ENCODE measurements at regions not wholly inside any gene's neighbourhood (a gene's known extent, or its start where the extent isn't known, plus 50 kb on each side); places are given as distances from the start of the nearest gene placed in this dataset.

DNA sequence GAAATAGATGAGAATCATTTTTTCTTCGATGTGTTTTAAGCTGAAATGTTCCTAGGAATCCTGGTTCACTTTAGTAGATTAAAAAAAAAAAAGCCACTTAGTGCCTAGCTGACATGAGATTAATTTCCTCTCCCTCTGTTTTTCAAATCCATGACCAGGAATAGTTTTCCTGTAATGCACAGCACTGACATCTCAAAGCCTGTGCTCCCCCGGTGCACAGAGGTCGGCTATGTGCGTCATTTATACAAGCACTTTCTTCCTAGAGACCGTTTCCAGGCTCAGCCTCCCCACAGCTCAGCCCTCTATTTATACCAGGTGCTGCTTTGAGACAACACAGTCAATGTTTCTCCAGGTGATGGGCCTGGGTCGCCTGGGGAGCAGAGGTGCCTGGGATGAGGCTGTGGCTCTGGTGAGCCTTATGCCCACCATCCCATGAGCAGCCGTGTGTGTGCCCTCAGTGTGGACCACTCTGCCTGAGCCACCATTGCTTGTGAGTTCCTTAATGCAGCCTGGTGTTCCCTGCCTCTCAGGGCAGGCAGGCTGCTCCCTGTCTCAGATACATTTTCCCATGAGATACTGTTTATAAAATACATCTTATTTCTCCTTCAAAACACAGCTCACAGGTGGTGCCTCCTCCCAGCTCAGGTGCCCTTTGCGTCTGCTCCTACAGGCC, 515.7 kb upstream of the HS6ST1 start:
- intact Hi-C loops (cut with DNase I), result no loop called here
- no peak for DNase-seq (ENCODE audit: low spot score)

DNA sequence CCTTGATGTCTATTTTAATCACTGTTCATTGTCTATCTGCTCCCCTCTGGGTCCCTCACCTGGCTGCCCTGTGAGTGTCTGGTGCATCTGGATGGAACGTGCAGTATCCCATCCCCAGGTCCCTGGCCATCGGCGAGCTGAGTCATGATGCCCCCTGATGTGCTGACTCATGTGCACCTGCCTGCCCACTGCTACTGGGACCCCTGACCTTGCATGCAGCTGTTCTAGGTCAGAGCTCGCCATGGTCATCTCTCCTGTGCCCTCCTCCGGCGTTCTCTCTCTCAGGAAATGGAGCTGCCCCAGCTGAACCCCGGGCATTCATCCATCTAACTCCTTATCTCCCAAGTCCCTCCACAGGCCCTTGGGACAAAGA, 516.2 kb upstream of the HS6ST1 start:
- no peak for DNase-seq (ENCODE audit: low spot score)
- intact Hi-C loops (cut with DNase I), result no loop called here

DNA sequence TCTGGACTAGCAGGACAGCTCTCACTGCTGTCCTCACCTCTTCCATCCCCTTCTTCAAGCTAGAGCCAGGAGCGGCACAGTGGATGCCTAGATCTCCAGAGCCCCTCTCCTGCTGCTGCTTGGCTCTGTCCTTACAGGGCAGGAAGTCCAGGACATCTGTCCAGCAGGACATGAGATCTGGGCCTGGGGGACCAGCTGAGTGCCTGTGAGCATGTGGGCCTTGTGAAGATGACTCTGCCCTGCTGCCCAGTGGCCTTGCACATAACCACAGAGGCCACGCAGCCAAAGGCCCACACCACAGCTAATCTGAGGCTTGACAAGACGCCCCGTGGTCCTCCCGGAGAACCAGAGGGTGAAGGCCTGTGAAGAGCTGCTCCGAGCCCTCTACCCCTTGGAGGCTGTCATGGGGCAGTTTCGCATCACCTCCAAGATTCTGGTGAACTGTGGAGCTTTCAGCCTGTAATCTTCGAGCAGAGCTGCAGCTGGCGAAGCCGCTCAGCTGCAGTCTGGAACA, 516.7 kb upstream of the HS6ST1 start:
- DNase-seq (ENCODE audit: low spot score), result no peak
- intact Hi-C loops (cut with DNase I), result no loop called here

DNA sequence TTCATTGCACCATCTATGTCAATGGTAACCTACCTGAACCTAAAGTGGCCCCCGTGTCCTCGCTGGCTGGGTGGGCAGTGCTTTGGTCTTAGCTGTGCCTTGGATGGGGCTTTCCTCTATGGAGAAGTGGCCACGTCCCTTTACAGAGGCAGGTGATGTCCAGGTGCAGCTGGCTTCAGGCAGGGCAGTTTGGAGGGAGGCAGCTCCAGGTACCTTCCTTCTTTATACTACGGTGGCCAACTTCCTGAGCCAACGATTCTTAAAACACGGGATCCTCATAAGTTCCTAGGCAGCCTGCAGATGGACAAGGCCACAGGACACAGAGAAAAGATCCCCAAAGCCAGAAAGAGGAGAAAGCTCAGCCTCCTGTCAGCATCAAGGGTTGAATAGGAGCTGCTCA, 517.3 kb upstream of the HS6ST1 start:
- no peak for DNase-seq (ENCODE audit: low spot score)

DNA sequence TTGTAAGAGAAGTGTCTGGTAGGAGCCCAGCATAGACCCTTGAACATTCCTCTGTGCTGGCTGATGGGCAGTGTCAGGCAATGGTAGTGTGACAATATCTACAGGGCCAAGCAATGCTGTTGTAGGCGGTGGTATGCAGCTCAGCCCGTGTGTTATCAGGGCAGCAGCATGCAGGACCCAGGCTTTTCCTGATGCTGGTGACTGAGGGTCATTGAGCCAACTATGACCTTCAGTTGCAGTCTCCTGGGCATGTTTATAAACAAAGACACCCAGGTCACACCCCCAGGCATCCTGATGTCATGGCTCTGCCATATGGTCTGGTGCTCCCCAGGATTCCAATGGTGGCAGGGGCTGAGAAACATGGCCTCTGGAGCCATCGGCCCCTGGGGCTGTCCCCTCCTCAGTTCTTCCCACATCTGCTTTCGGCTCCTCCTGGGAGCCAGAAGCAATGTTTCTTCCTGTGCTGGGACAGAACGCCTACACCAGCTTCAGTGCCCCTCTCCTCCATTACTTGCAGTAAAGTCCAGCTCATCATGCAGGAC, 518.0 kb upstream of the HS6ST1 start:
- DNase-seq (ENCODE audit: low spot score), result no peak
- intact Hi-C loops (cut with DNase I), result no loop called here

More for the DNA sequence above, 517.3 kb upstream of the HS6ST1 start:
- intact Hi-C loops (cut with DNase I), result no loop called here

DNA sequence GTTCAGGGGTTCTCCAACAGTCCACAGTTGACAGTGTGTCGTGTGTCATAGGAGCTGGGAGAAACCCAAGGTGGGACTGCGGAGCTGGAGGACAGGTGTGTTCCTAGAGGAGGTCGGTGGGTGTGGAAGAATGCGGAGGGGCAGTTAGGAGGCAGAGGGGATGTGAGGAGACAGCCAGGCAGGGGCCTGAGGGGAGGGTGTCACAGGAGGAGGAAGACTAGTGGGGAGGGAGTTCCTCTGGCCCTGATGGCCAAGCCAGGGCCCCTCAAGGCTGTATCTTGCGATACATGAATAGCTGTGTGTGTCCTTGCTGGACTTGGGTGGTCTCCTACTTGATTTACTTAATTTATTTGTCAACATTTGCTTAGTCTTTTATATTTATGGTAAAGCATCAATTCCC, 519.6 kb upstream of the HS6ST1 start:
- no peak for DNase-seq (ENCODE audit: low spot score)
- intact Hi-C loops (cut with DNase I), result no loop called here

DNA sequence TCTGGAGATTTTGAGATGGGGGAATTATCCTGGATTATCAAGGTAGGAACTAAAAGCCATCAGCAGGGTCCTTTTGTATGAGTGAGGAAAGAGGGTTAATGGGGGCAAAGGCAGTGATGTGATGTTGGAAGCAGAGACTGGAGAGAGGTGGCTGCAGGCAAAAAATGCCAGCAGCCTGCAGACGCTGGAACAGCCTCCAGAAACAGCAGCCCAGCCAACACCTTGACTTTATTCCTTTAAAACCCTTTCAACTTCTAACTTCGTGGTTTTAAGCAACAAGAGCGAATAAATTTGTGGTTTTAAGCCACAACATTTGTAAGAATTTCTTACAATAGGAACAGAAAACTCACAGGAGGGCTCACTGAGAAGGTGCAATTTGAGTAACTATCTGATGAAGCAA, 523.1 kb upstream of the HS6ST1 start:
- DNase-seq (ENCODE audit: low spot score), result no peak
- intact Hi-C loops (cut with DNase I), result no loop called here

DNA sequence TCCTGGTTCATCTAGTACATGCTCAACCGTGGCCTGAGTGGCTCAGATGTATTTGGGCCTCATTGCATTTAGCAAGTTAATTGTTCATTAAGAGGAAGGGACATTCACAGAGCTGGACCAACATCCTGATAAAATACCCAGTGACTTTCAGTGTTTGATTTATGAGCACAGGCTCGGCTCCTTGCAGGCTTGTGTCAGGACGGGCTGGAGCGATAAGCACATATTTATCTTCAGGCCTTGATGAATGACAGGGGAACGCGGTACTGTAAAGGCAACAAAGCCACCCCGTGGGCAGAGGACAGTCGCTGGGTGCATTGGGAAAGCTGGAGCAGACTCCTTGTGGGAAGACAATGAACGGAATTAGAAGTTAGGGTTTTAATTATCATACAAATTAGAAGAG, 548.6 kb upstream of the HS6ST1 start:
- intact Hi-C loops (cut with DNase I), result no loop called here
- DNase-seq (ENCODE audit: low spot score), result no peak

DNA sequence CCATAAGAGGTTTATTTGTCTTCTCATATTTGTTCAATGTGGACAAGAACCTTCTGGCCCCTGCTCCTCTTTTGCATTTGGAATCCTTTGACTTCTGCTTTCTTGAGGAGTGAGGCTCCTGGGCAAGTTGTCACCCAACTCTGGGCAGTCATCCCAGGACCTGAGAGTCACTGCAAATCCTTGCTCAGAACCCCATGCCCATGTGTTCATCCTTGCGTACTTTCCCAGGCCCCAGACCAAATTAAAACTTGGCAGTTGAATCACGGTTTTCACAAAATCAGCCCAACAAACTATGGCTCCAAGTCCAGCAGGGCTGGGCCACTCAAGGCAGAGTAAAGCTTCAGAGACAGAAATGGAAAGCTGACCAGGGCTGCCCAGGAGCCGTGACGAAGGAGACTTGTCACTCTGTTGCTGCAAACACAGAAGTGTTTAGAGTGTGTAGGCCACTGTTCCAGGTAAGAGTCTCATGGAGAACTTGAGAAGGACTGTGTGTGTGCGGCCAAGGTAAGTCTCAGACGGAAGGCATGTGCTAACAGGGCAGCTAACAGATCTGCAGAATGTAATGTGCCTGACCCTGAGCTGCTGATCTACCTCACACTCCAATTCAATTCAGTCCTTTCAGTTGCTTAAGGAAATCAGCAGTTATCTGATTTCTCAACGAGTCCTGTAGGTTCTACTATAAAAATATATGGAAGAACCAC, 549.4 kb upstream of the HS6ST1 start:
- no peak for DNase-seq (ENCODE audit: low spot score)
- intact Hi-C loops (cut with DNase I), result no loop called here

DNA sequence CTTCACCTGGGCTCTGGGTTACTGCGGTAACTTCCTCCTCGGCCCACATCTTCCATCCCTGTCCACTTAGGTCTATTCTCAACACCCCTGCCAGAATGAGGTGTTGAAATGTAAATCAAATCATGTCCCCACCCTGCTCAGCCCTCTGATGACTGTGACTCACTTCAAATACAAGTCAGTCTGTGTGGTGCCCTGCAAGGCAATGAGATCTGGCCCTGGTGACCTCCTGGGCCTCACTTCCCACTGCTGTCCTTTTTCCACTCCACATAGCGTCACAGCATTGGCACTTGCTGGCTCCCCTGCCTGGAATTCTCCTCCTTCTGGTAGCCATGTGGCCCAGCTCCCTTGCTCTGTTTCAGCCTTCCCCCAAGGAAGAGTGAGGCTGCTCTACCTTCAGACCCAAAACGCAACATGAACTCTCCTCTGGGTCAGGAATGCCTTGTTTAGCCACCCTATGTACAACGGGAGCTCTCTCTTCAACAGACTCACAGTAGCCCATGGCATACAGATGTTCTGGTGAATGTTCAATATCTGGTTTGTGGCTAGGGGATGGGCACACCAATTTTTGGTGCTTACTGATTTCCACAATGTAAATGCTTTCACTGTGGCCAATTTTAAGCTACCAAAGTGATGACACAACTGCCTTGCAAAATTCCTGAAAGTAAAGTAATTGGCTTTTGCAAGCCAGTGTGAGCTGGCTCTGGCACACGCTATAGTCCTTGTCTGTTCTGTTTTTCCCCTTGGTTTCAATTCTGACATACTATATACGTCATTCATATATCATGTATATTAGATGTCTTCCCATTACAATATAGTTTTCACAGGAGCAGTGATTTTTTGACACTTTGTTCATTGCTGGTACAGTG, 550.3 kb upstream of the HS6ST1 start:
- no peak for DNase-seq (ENCODE audit: low spot score)
- intact Hi-C loops (cut with DNase I), result no loop called here

DNA sequence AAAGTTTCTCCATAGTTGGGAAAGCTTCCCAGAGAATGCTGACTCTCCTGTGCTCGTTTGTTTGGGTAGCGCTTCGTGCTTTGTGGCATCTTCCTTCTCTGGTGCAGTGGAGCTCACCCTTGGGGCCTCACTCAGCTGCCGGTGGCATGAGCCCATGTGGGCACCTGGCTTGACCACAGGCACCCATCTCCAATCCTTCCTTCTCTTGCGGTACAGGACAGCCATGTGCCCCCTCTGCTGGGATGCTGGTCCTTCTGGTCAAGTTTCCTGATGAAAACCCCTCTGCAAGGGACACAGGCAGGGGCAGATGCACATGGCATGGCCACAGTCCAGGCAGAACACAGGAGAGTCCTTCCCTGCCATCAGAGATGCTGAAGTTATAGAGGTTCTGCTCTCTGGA, 555.9 kb upstream of the HS6ST1 start:
- DNase-seq (ENCODE audit: low spot score), result no peak
- intact Hi-C loops (cut with DNase I), result no loop called here

DNA sequence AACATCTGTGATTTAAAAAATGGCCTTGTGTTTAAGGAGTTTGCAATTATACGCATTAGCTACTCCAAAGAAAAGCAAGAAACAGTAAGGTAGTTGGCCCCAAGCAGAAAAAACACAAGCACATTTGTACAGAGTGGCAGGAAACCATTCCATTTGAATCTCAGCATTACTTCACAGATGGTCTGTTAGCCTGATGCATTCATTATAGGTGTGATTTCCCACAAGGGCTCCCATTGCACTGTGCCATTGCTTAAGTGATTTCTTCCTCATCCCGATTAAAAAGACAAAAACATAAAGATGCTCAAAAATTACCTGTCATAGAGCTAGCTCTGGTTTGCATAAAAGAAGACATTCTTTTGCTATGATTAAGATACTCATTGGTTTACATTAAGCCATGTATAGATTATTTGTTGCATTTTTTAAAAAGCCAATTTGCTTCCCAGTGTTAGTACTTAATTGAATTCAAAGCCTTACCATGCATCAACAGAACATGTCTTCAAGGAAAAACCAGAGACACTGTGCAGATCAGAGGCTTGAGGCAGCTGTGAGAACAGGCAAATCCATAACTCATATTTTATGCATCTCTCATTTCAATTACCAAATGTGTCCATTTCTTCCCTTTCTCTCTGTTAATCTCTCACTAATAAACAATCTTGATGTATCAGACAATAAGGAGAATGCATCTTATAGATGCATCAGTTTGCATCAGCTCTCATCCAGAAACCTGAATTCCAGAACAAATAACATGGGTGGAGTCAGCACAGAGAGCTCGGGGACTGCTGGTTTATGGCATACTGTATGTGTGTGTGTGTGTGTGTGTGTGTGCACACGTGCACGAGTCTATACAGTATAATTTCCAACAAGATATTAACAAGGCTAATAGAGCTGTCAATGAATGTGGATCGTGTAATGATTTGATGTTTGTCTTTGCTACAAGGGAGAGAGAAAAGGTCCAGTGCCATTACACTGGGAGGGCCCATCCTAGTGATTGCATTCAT, 558.6 kb upstream of the HS6ST1 start:
- intact Hi-C loops (cut with DNase I), result no loop called here
- no peak for DNase-seq (ENCODE audit: low spot score)

DNA sequence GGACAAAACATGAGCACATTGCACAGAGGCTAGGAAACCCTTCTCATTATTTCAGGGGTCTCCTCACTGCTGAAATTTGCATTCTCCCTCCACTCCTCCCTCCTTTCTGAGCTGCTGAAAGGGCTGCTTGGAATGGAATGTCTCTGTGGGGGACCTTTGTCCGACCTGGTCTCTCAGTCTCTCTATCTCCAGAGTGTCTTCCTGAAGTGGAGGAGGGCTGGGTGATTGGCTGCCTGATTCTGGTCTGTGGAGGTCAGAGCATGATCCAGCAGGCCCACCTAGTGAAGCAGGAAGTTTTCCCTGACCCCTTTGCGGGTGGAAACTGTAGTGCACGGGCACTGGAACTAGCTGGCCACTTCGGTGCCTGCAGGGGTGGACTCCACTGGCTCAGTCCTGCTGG, 560.5 kb upstream of the HS6ST1 start:
- intact Hi-C loops (cut with DNase I), result no loop called here
- no peak for DNase-seq (ENCODE audit: low spot score)

DNA sequence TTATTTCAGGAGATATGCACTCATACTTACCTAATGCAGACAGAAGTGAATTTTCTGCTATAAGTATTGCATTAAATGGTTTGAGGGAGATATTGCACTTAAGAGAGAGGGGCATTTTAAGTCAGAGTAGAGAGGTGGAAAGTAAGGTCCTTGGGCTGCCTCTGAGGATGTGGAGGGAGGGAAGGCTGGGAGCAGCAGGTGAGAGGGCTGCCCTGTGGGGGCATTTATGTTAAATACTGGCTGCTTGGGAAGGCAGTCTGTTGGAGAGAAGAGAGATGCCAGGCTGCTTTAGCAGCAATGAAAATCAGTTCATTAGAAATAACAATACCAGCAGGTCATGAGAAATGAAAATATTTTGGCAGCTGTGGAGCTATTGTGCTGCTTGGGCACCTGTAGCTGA, 576.2 kb upstream of the HS6ST1 start:
- intact Hi-C loops (cut with DNase I), result no loop called here
- DNase-seq (ENCODE audit: low spot score), result no peak

DNA sequence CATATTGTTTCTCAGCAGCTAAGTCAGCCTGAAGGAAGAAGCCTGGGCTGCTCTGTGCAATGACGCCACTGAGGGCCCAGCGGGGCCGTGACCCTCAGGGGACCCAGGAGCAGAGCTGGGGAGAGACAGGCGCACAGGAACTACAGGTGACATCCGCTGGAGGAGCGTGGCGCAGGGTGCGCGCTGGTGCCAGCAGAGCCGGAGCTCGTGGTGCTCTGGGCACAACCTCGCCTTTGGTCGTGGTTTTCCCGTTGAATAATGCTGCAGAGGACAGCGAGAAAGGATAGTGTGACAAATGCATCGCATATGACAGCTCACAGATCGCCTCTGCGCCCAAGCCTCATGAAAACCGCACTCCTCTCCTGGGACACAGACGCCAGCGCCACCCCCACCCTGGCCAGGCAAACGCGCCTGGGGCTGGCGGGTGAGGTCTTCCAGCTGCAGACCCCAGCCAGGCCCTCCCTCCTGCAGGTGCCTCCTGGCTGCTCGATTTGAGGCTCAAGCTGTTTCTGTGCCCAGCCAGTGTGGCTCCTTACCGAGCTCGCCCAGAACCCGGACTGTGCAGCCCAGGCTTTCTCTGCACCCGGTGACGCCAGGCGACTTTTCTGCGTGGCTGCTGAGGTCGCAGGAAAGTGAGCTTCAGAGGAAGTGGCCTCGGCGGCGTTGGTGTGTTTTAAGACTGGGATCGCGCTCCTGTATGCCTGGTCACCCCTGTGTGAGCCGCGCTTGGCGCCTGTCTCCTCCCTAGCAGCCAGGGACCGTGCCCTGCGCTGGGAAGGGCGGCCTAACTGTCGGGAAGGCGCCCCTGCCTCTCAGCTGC, 583.1 kb upstream of the HS6ST1 start:
- intact Hi-C loops (cut with DNase I), result no loop called here
- DNase-seq (ENCODE audit: low spot score), result no peak

DNA sequence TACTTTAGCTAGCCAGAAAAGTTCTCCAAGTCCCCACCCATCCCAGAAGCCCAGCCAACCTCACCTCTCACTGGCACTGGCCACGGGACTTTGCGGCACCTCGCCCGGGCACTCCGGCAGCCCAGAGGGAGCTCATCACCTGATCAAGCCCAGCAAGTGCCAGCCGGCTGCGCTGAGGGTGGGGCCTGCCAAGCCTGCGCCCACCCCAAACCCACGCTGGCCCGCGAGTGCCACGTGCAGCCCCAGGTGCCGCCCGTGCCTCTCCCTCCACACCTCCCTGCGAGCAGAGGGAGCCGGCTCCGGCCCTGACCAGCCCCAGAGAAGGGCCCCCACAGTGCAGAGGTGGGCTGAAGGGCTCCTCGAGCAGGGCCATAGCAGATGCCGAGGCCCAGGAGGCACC, 585.0 kb upstream of the HS6ST1 start:
- DNase-seq (ENCODE audit: low spot score), result no peak
- intact Hi-C loops (cut with DNase I), result no loop called here

DNA sequence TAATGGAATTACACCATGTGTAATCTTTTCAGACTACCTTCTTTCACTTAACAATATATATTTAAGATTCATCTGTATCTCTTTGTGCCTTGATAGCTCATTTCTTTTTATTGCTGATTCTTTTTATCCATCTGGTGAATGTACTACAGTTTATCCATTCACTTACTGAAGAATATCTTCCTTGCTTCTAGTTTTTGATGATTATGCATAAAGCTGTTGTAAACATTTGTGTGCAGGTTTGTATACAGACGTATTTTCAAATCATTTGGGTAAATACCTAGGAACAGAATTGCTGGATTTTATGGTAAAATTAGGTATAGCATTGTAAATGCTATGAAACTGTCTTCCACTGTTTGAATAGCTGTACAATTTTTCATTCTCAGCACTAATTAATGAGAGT, 592.6 kb upstream of the HS6ST1 start:
- no peak for DNase-seq (ENCODE audit: low spot score)
- intact Hi-C loops (cut with DNase I), result no loop called here

DNA sequence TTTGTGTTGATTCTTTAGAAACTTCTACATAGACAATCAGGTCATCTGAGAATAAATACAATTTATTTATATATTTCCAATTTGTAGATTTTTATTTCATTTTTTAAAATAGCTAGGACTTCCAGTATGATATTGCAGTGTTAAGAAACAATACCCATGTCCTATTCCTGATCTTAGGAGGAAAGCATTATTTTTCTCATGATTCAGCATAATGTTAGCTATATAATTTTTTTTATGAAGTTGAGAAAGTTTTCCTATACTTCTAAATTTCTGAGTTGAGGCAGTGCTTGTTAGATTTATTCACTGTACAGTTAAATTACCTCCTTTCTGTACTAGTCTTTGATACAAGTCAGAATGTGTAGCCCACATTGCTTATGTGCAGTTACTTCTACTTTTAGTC, 595.7 kb upstream of the HS6ST1 start:
- intact Hi-C loops (cut with DNase I), result no loop called here

More for the DNA sequence above, 595.7 kb upstream of the HS6ST1 start:
- no peak for DNase-seq (ENCODE audit: low spot score)

Measured in posterior vena cava (tissue), 2 donors.